ENCODE measurements at regions not wholly inside any gene's neighbourhood (a gene's known extent, or its start where the extent isn't known, plus 50 kb on each side); places are given as distances from the start of the nearest gene placed in this dataset.

DNA sequence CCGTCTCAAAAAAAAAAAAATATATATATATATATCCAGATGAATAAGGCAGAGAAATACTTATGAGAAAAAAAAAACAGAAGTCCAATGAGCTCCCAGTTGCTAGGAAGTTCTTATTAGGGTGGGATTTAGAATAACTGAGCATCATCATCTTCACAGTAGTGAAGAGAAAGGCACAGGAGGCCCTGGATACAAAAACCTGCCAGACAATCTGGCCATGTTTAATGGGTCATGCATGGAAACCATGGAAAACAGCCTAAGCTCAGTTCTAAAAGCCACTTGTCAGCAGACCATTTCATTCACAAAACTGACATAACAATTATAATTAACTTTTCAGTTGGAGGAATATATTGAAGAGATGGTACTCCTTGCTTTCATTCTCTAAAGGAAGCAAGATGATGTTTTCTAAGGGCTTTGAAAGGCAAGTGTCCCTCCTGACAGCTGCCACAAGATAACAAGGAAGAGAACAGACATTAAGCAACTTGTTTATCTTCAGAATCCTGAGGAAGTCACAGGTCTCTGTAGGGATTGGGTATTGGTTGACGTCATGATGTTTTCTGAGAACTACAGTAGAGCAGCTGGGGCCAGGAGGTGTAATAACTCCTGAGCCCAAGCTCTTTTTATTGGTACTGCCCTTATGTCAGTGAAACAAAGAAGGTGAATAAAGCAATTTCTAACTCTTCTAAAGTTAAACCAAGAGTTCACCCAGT lies 463.1 kb downstream of the DMAC1 start:
- no peak overlapping the region for H3K27ac Mint-ChIP-seq (ENCODE audit: unreplicated experiment)
- no peak overlapping the region for H3K4me3 Mint-ChIP-seq (ENCODE audit: unreplicated experiment)
- peaks cover 15% of the 10 kb centered on the region for H3K27me3 Mint-ChIP-seq (ENCODE audit: low read depth)
- TF ChIP-seq CTCF (IDR thresholded peaks at IDR 0.05), result no peak
- no peaks in the 10 kb centered on the region for H3K9me3 Mint-ChIP-seq (ENCODE audit: low read depth)
- H3K36me3 Mint-ChIP-seq (ENCODE audit: low read depth), result peaks cover 2% of the 10 kb centered on the region
- DNase-seq (ENCODE audit: low spot score), result no peak
- H3K4me1 Mint-ChIP-seq (ENCODE audit: low read depth), result no peaks in the 10 kb centered on the region

DNA sequence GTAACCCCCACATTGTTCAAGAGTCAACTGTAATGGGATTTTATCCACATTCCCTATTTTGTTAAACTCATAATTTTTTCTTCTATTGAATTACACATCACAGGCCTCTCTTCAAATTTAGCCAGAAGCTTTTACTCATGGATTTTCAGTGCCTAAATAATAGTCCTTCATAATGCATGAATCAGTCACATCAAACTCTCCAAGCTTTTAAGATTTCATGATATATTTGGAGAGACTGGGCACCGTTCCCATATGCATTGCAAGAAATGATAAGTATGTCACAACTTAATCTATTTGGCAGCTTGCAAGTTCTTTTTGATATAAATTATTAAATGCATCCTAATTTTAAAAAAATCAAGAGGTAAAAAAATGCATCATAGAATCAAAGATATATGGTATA lies 465.9 kb downstream of the DMAC1 start:
- Mint-ChIP-seq H3K27me3 (ENCODE audit: low read depth) (peaks cover 15% of the 10 kb centered on the region), H3K9me3 (ENCODE audit: low read depth) (peaks cover under 1% of the 10 kb centered on the region), H3K36me3 (ENCODE audit: low read depth) (peaks cover 3% of the 10 kb centered on the region), H3K4me1 (ENCODE audit: low read depth) (no peaks in the 10 kb centered on the region), H3K4me3 (ENCODE audit: unreplicated experiment) (no peak overlapping the region), H3K27ac (ENCODE audit: unreplicated experiment) (no peak overlapping the region)
- no peak for DNase-seq (ENCODE audit: low spot score)
- TF ChIP-seq CTCF (IDR thresholded peaks at IDR 0.05), result no peak

DNA sequence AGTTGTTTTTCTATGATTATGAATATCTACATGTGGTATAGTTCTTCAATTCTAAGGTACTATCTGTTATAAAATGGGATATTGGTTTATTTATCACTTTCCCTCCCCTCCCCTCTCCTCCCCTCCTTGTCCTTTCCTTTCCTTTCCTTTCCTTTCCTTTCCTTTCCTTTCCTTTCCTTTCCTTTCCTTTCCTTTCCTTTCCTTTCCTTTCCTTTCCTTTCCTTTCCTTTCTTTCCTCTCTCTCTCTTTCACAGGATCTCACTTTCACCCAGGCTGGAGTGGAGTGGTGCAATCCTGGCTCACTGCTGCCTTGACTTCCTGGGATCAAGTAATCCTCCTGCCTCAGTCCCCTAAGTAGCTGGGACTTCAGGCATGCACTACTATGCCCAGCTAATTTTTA lies 466.8 kb downstream of the DMAC1 start:
- H3K4me3 Mint-ChIP-seq (ENCODE audit: unreplicated experiment), result no peak overlapping the region
- no peak for DNase-seq (ENCODE audit: low spot score)
- peaks cover 15% of the 10 kb centered on the region for H3K27me3 Mint-ChIP-seq (ENCODE audit: low read depth)
- TF ChIP-seq CTCF (IDR thresholded peaks at IDR 0.05), result no peak
- peaks cover 3% of the 10 kb centered on the region for H3K36me3 Mint-ChIP-seq (ENCODE audit: low read depth)
- H3K9me3 Mint-ChIP-seq (ENCODE audit: low read depth), result peaks cover 6% of the 10 kb centered on the region
- no peak overlapping the region for H3K27ac Mint-ChIP-seq (ENCODE audit: unreplicated experiment)
- no peaks in the 10 kb centered on the region for H3K4me1 Mint-ChIP-seq (ENCODE audit: low read depth)

DNA sequence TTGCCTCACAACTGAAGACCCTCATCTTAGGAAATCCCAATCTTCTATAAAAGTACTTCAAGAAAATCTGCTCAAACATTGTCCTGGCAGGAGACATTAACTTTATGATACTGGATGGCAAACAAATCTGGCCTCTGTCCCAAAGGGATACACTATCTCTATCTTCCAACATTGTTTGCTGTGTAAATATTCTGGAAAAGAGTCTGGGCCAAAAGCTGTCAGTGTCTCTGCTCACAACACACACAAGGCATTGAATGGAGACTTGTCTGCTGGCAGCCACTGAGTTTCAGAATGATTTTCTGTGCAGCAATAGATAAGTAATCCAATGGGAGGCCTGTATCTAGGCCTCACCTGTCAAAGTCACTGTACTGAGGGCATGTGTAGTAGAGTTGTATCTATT lies 471.1 kb downstream of the DMAC1 start:
- H3K4me1 Mint-ChIP-seq (ENCODE audit: low read depth), result no peaks in the 10 kb centered on the region
- H3K4me3 Mint-ChIP-seq (ENCODE audit: unreplicated experiment), result no peak overlapping the region
- TF ChIP-seq CTCF (IDR thresholded peaks at IDR 0.05), result no peak
- peaks cover 1% of the 10 kb centered on the region for H3K36me3 Mint-ChIP-seq (ENCODE audit: low read depth)
- peaks cover 11% of the 10 kb centered on the region for H3K27me3 Mint-ChIP-seq (ENCODE audit: low read depth)
- H3K27ac Mint-ChIP-seq (ENCODE audit: unreplicated experiment), result no peak overlapping the region
- DNase-seq (ENCODE audit: low spot score), result no peak
- peaks cover 6% of the 10 kb centered on the region for H3K9me3 Mint-ChIP-seq (ENCODE audit: low read depth)

DNA sequence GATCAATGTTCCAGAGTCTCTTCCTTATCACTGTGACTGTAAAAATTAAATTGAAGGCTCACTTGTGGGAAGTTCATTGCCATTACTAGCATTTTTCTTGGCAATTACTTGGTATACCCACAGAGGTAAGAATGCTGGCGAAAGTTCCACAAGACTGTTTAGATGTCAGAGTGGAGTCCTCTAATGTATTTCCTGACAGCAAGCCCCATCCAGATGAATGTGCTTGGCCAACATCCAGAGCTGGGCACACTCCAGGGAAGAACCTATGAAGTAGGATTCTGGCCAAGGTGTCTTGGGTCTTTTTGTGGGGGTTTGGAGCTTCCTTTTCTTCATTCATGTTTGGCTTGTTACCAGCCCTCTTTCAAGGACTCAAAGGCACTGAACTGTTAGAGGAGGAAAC lies 473.6 kb downstream of the DMAC1 start:
- Mint-ChIP-seq H3K27ac (ENCODE audit: unreplicated experiment) (no peak overlapping the region), H3K4me1 (ENCODE audit: low read depth) (no peaks in the 10 kb centered on the region), H3K27me3 (ENCODE audit: low read depth) (peaks cover 6% of the 10 kb centered on the region), H3K4me3 (ENCODE audit: unreplicated experiment) (no peak overlapping the region), H3K9me3 (ENCODE audit: low read depth) (peaks cover 6% of the 10 kb centered on the region), H3K36me3 (ENCODE audit: low read depth) (no peaks in the 10 kb centered on the region)
- TF ChIP-seq CTCF (IDR thresholded peaks at IDR 0.05), result no peak
- no peak for DNase-seq (ENCODE audit: low spot score)
